SU-DHL-6 (cell line): ENCODE measurements at regions not wholly inside any gene's neighbourhood (a gene's known extent, or its start where the extent isn't known, plus 50 kb on each side); places are given as distances from the start of the nearest gene placed in this dataset.

Source experiments
- H2AFZ ChIP-seq: fragments of 200-600 bp; sonication (generic); 2 replicates; pipeline ENCODE4 v1.6.1; 2014; ENCODE audit warnings: low read depth, mild to moderate bottlenecking, moderate library complexity, mixed read lengths, antibody characterized with exemption, low read length; ENCODE audit not compliant: severe bottlenecking
- H3F3A ChIP-seq: fragments of 200-600 bp; shearing (Covaris generic); 2 replicates; pipeline ENCODE4 v1.6.0; 2016; ENCODE audit warnings: antibody characterized with exemption, mild to moderate bottlenecking; ENCODE audit not compliant: insufficient read depth
- H3K27ac ChIP-seq: fragments of 200-600 bp; sonication (generic); 2 replicates; pipeline ENCODE4 v1.5.1; 2016; ENCODE audit warnings: low read depth, mild to moderate bottlenecking, low read length, moderate library complexity, mixed read lengths
- H3K27me3 ChIP-seq: fragments of 200-600 bp; sonication (generic), shearing (Covaris generic); 2 replicates; pipeline ENCODE4 v1.6.0; 2014; ENCODE audit warnings: mild to moderate bottlenecking, low read length
- H3K36me3 ChIP-seq: fragments of 200-600 bp; sonication (generic); 2 replicates; pipeline ENCODE4 v1.6.1; 2014; ENCODE audit warnings: mild to moderate bottlenecking, low read length, mixed read lengths
- H3K4me2 ChIP-seq: fragments of 300-600, 200-600 bp; shearing (Covaris generic), sonication (generic); 2 replicates; pipeline ENCODE4 v1.6.0; 2014; ENCODE audit warnings: low read length, low read depth, mild to moderate bottlenecking; ENCODE audit not compliant: poor library complexity, severe bottlenecking
- H3K4me3 ChIP-seq: fragments of 200-600 bp; sonication (generic); 2 replicates; pipeline ENCODE4 v1.5.1; 2014; ENCODE audit warnings: antibody characterized with exemption, low read length, mild to moderate bottlenecking, mixed read lengths; ENCODE audit not compliant: insufficient read depth, poor library complexity, severe bottlenecking
- H3K79me2 ChIP-seq: fragments of 200-600 bp; sonication (generic); 2 replicates; pipeline ENCODE4 v1.6.1; 2014; ENCODE audit warnings: mild to moderate bottlenecking, low read length, moderate library complexity; ENCODE audit not compliant: insufficient read depth
- H3K9ac ChIP-seq: fragments of 200-600 bp; sonication (generic); 2 replicates; pipeline ENCODE4 v1.7.0; 2014; ENCODE audit warnings: mild to moderate bottlenecking, low read length
- H3K9me2 ChIP-seq: fragments of 200-600 bp; sonication (generic); replicated peaks from 2 replicates; pipeline ENCODE4 v1.6.1; 2014; ENCODE audit warnings: low read length; ENCODE audit not compliant: insufficient read depth
- H3K9me3 ChIP-seq: fragments of 200-600 bp; sonication (generic); 2 replicates; pipeline ENCODE4 v1.6.1; 2014; ENCODE audit warnings: low read length, mixed read lengths; ENCODE audit not compliant: insufficient read depth
- H4K20me1 ChIP-seq: fragments of 200-600 bp; sonication (generic); 2 replicates; pipeline ENCODE4 v1.6.1; 2014; ENCODE audit warnings: low read depth, mild to moderate bottlenecking, antibody characterized with exemption, low read length, moderate library complexity, mixed read lengths
- EZH2phosphoT487 ChIP-seq: fragments of 200-600 bp; sonication (generic), shearing (Covaris generic); conservative IDR thresholded peaks from 2 replicates; pipeline ENCODE4 v1.6.1; 2018; ENCODE audit warnings: mild to moderate bottlenecking, antibody characterized with exemption, low read length, moderate library complexity, mixed read lengths
- TF ChIP-seq, protein P1 (sequence below): fragments of 200-600 bp; sonication (generic); IDR thresholded peaks from one replicate; pipeline ENCODE4 v1.5.1; 2017; ENCODE audit warnings: antibody characterized with exemption, mild to moderate bottlenecking, low read length, moderate library complexity; ENCODE audit not compliant: insufficient read depth, poor library complexity, severe bottlenecking

DNA sequence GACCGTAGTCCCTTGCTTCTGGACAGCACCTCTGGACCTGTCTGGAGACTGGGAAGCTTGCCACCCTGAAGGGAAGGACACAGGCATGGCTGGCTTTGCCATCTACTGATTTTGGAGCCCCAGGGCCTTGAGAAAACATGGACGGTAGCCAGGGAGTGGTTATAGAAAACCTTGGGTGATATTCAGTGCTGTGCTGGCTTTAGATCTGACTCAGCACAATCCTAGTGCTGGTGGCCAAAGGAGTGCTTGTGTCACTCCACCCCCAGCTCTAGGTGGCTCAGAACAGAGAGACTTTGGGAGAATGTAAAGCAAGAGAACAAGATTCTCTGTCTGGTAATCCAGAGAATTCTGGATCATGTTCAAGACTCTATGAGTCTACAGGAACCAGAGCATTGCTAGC lies 214.5 kb upstream of the IGF1 start:
- no peaks in the 10 kb centered on the region for H3K79me2 ChIP-seq

DNA sequence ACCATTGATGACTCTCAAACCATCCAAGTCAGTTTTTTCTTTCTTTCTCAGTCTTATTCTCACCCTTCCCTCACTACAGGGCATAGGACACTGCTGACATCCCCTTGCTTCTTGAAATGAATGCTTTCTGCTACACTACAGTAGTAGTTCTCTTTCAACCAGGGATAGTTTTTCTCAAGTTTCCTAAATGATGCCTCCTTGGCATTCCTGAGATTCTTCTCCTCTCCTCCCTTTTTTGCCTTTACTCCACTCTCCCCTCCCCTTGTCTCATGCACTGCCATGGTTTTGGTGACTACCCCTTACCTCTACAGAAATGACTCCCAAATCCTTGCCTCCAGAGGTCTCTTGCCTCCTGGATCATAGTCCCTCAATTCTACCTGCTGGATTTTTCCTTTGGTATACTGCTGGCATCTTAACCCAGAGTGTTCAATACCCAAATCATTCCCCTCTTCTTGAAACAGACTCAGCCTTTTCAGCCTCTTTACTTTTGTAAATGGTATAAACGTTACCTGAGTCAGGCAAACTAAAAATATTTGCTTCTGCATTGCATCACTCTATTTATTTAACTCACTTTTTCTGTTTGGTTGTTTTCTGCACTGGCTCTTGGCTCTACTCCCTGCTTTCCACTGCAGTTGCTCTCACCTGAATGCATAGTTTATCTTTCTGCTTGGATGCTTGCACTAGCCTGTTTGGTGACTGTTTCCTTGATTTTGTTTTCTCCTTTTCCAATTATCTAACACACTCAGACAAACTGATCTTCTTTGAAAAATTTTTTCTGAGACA lies 211.6 kb upstream of the IGF1 start:
- Histone ChIP-seq H3K9ac (no peak overlapping the region), H3K4me2 (no peak overlapping the region), H4K20me1 (no peaks in the 10 kb centered on the region), H3K4me3 (no peak overlapping the region), H3K79me2 (no peaks in the 10 kb centered on the region), H3K27ac (no peak overlapping the region), H3K27me3 (no peaks in the 10 kb centered on the region), H3K9me2 (no peaks in the 10 kb centered on the region), H2AFZ (no peak overlapping the region), H3K36me3 (no peaks in the 10 kb centered on the region), H3F3A (no peaks in the 10 kb centered on the region), H3K9me3 (no peaks in the 10 kb centered on the region)
- no peak for TF ChIP-seq EZH2phosphoT487
- TF ChIP-seq, protein P1, sequence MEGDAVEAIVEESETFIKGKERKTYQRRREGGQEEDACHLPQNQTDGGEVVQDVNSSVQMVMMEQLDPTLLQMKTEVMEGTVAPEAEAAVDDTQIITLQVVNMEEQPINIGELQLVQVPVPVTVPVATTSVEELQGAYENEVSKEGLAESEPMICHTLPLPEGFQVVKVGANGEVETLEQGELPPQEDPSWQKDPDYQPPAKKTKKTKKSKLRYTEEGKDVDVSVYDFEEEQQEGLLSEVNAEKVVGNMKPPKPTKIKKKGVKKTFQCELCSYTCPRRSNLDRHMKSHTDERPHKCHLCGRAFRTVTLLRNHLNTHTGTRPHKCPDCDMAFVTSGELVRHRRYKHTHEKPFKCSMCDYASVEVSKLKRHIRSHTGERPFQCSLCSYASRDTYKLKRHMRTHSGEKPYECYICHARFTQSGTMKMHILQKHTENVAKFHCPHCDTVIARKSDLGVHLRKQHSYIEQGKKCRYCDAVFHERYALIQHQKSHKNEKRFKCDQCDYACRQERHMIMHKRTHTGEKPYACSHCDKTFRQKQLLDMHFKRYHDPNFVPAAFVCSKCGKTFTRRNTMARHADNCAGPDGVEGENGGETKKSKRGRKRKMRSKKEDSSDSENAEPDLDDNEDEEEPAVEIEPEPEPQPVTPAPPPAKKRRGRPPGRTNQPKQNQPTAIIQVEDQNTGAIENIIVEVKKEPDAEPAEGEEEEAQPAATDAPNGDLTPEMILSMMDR, result no peak

More for the DNA sequence above, 214.5 kb upstream of the IGF1 start:
- Histone ChIP-seq H3K9ac (no peak overlapping the region), H3K36me3 (no peaks in the 10 kb centered on the region), H3K27ac (no peak overlapping the region), H3K4me3 (no peak overlapping the region), H2AFZ (no peak overlapping the region), H3K9me3 (no peaks in the 10 kb centered on the region), H3F3A (no peaks in the 10 kb centered on the region), H3K9me2 (no peaks in the 10 kb centered on the region), H3K4me2 (no peak overlapping the region), H3K27me3 (no peaks in the 10 kb centered on the region), H4K20me1 (no peaks in the 10 kb centered on the region)
- no peak for TF ChIP-seq EZH2phosphoT487
- TF ChIP-seq, protein P1, result no peak

- TF ChIP-seq EZH2phosphoT487, result no peak
- TF ChIP-seq, protein P1, result no peak
Measured at GRCh38 chr12:102690253-102690652, 209.9 kb upstream of the IGF1 start.

More at GRCh38 chr12:102690253-102690652, 209.9 kb upstream of the IGF1 start:
- H3K27me3 ChIP-seq, result no peaks in the 10 kb centered on the region
- H3K9me2 ChIP-seq, result no peaks in the 10 kb centered on the region
- H3K79me2 ChIP-seq, result no peaks in the 10 kb centered on the region
- H4K20me1 ChIP-seq, result no peaks in the 10 kb centered on the region
- H3K4me3 ChIP-seq, result no peak overlapping the region
- no peak overlapping the region for H3K4me2 ChIP-seq
- no peak overlapping the region for H3K9ac ChIP-seq
- H3F3A ChIP-seq, result no peaks in the 10 kb centered on the region
- no peak overlapping the region for H2AFZ ChIP-seq
- H3K9me3 ChIP-seq, result no peaks in the 10 kb centered on the region
- H3K27ac ChIP-seq, result no peak overlapping the region
- no peaks in the 10 kb centered on the region for H3K36me3 ChIP-seq
